ENCODE measurements at regions not wholly inside any gene's neighbourhood (a gene's known extent, or its start where the extent isn't known, plus 50 kb on each side); places are given as distances from the start of the nearest gene placed in this dataset.
"Not testable (repeated sequence)": the region's sequence is repeated elsewhere in the genome, so short reads cannot be mapped to it uniquely, and the experiment has no call there.

GRCh38 chr7:149628361-149629149, 130.9 kb upstream of the ZNF746 start:
- DNase-seq = not testable (repeated sequence)

GRCh38 chr7:149627911-149628310, 130.3 kb upstream of the ZNF746 start:
- DNase-seq = no peak

- DNase-seq = no peak
Observed at GRCh38 chr7:149626972-149627371, 129.4 kb upstream of the ZNF746 start.

- DNase-seq = no peak
Observed at GRCh38 chr7:149625947-149626392, 128.4 kb upstream of the ZNF746 start.

- no peak for DNase-seq
Observed at GRCh38 chr7:149625340-149625946, 127.8 kb upstream of the ZNF746 start.

GRCh38 chr7:149624419-149625339, 127.1 kb upstream of the ZNF746 start:
- peak; percentile 76 for DNase-seq

- DNase-seq = no peak
Observed at GRCh38 chr7:149624006-149624405, 126.4 kb upstream of the ZNF746 start.

GRCh38 chr7:149623262-149623997, 125.8 kb upstream of the ZNF746 start:
- DNase-seq = not testable (repeated sequence)

- DNase-seq = no peak
Observed at GRCh38 chr7:149622444-149623210, 125.0 kb upstream of the ZNF746 start.

- DNase-seq = no peak
Observed at GRCh38 chr7:149621776-149622175, 124.2 kb upstream of the ZNF746 start.

- no peak for DNase-seq
Observed at GRCh38 chr7:149620961-149621360, 123.4 kb upstream of the ZNF746 start.

- no peak for DNase-seq
Observed at GRCh38 chr7:149616898-149617297, 119.3 kb upstream of the ZNF746 start.

- no peak for DNase-seq
Observed at GRCh38 chr7:149615690-149616270, 118.2 kb upstream of the ZNF746 start.

- no peak for DNase-seq
Observed at GRCh38 chr7:149610441-149611011, 112.9 kb upstream of the ZNF746 start.

GRCh38 chr7:149608168-149608567, 110.6 kb upstream of the ZNF746 start:
- no peak for DNase-seq

GRCh38 chr7:149607683-149608082, 110.1 kb upstream of the ZNF746 start:
- DNase-seq = no peak

- DNase-seq = no peak
Observed at GRCh38 chr7:149606826-149607225, 109.2 kb upstream of the ZNF746 start.

GRCh38 chr7:149605696-149606095, 108.1 kb upstream of the ZNF746 start:
- no peak for DNase-seq

- DNase-seq = no peak
Observed at GRCh38 chr7:149604521-149604920, 106.9 kb upstream of the ZNF746 start.

- DNase-seq = not testable (repeated sequence)
Observed at GRCh38 chr7:149600669-149601330, 103.2 kb upstream of the ZNF746 start.
